ENCODE measurements at regions not wholly inside any gene's neighbourhood (a gene's known extent, or its start where the extent isn't known, plus 50 kb on each side); places are given as distances from the start of the nearest gene placed in this dataset.

GRCh38 chr9:129263836-129264235 lies 85.8 kb upstream of the IER5L start:
- no peak for TF ChIP-seq CTCF (IDR thresholded peaks at IDR 0.05)
- TF ChIP-seq POLR2A (IDR thresholded peaks at IDR 0.05) = no peak
- TF ChIP-seq EP300 (IDR thresholded peaks at IDR 0.05) = no peak
